ENCODE measurements at regions not wholly inside any gene's neighbourhood (a gene's known extent, or its start where the extent isn't known, plus 50 kb on each side); places are given as distances from the start of the nearest gene placed in this dataset.

DNA sequence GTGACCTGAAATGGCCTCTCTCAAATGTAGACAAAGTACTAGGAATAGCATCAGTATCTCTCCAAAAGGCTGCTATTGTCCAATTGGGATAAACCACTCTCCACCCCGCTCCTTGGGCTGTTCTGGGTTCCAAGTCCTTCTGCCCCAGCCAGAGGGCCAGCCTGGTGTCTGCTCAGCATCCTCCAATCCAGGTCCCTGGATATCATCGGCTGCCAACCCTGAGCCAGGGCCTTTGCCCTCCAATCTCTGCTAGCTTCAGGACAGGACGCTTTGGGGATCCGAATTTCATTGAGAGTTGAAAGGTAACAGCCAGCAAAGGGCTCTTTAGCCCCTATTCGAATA lies 119.3 kb upstream of the ADPGK start:
- Histone ChIP-seq H3K9me3 (ENCODE audit: insufficient read depth, low read length, severe bottlenecking) (no peaks in the 10 kb centered on the region), H3K79me2 (ENCODE audit: insufficient read depth, low read length) (no peaks in the 10 kb centered on the region), H3K4me3 (ENCODE audit: low read depth in 1 of 2, low read length in 2 of 2) (no peak overlapping the region), H3K4me2 (ENCODE audit: insufficient read depth, low read length) (no peak overlapping the region), H3K9ac (ENCODE audit: low read depth, low read length) (no peak overlapping the region), H3K27ac (ENCODE audit: low read length) (no peak overlapping the region), H3K27me3 (ENCODE audit: insufficient read depth, low read length, poor library complexity) (peaks cover 10% of the 10 kb centered on the region), H3K4me1 (ENCODE audit: insufficient read depth, low read length) (no peaks in the 10 kb centered on the region), H4K20me1 (ENCODE audit: insufficient read depth, low read length) (no peaks in the 10 kb centered on the region), H3K36me3 (ENCODE audit: insufficient read depth, low read length) (no peaks in the 10 kb centered on the region), H2AFZ (ENCODE audit: low read depth, low read length) (no peak overlapping the region)
- no peak for ATAC-seq (ENCODE audit: insufficient read depth, low read depth)
- DNase-seq = no peak
- TF ChIP-seq EZH2 (IDR thresholded peaks at IDR 0.05; ENCODE audit: borderline replicate concordance, low read depth, low read length, severe bottlenecking) = no peak
- TF ChIP-seq, protein P1, sequence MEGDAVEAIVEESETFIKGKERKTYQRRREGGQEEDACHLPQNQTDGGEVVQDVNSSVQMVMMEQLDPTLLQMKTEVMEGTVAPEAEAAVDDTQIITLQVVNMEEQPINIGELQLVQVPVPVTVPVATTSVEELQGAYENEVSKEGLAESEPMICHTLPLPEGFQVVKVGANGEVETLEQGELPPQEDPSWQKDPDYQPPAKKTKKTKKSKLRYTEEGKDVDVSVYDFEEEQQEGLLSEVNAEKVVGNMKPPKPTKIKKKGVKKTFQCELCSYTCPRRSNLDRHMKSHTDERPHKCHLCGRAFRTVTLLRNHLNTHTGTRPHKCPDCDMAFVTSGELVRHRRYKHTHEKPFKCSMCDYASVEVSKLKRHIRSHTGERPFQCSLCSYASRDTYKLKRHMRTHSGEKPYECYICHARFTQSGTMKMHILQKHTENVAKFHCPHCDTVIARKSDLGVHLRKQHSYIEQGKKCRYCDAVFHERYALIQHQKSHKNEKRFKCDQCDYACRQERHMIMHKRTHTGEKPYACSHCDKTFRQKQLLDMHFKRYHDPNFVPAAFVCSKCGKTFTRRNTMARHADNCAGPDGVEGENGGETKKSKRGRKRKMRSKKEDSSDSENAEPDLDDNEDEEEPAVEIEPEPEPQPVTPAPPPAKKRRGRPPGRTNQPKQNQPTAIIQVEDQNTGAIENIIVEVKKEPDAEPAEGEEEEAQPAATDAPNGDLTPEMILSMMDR (IDR thresholded peaks at IDR 0.05; ENCODE audit: borderline replicate concordance, extremely low read depth, low read length, poor library complexity, severe bottlenecking) = no peak

DNA sequence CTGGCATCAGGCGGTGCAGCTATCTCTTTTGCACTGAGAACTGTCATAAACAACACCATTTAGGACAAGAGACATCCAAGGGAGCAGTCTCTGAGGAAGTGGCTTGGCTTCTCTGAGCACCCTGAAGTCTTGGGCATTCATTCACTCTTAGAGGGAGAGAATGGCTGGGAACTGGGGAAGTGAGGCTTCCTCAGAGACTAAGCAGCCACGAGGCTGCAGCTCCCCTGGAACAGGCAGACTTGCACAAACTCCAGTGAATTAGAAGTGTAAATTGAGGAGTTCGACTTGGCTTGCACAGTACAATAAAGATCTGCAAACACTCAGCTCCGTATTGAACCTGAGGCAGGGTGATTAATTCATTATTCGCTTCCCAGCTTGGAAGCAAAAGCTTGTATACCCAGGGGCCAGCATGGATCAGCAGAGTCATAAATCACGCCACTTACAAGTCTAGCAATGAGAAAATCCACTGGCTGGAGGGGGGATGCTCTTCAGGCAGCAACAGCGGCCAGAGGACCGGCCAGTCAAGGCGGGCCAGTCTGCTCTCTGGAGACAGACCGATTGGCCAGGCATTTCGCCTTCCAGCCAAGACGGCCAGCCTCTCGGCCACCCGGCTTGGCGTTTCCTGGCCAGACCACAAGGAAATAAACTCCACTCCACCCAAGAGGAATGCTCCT lies 118.8 kb upstream of the ADPGK start:
- TF ChIP-seq, protein P1 (IDR thresholded peaks at IDR 0.05; ENCODE audit: borderline replicate concordance, extremely low read depth, low read length, poor library complexity, severe bottlenecking) = no peak
- TF ChIP-seq EZH2 (IDR thresholded peaks at IDR 0.05; ENCODE audit: borderline replicate concordance, low read depth, low read length, severe bottlenecking) = no peak
- Histone ChIP-seq H4K20me1 (ENCODE audit: insufficient read depth, low read length) (no peaks in the 10 kb centered on the region), H3K79me2 (ENCODE audit: insufficient read depth, low read length) (no peaks in the 10 kb centered on the region), H3K9ac (ENCODE audit: low read depth, low read length) (no peak overlapping the region), H3K4me2 (ENCODE audit: insufficient read depth, low read length) (no peak overlapping the region), H3K27ac (ENCODE audit: low read length) (no peak overlapping the region), H2AFZ (ENCODE audit: low read depth, low read length) (no peak overlapping the region), H3K4me1 (ENCODE audit: insufficient read depth, low read length) (no peaks in the 10 kb centered on the region), H3K9me3 (ENCODE audit: insufficient read depth, low read length, severe bottlenecking) (no peaks in the 10 kb centered on the region), H3K4me3 (ENCODE audit: low read depth in 1 of 2, low read length in 2 of 2) (no peak overlapping the region), H3K36me3 (ENCODE audit: insufficient read depth, low read length) (no peaks in the 10 kb centered on the region), H3K27me3 (ENCODE audit: insufficient read depth, low read length, poor library complexity) (peaks cover 10% of the 10 kb centered on the region)
- ATAC-seq (ENCODE audit: insufficient read depth, low read depth) (no peak), DNase-seq (no peak)

DNA sequence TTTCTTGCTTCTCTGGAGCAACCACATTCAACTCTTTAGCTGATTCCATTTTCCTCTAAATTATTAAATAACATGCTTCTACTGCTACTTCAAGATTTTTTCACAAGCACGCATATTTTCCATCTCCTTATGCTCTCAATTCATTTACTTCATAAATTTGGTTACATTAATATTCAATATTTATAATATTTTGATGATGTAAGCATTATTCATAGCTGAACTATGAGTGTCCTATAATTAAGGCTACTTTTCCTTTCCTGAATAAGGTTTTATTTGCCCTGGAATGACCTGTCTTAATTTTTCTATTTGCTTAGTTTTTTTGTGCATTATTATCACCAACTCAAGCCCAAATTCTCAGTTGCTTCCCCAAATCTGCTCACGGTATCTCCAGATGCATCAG lies 109.4 kb upstream of the ADPGK start:
- Histone ChIP-seq H4K20me1 (ENCODE audit: insufficient read depth, low read length) (no peaks in the 10 kb centered on the region), H3K4me1 (ENCODE audit: insufficient read depth, low read length) (no peaks in the 10 kb centered on the region), H3K9me3 (ENCODE audit: insufficient read depth, low read length, severe bottlenecking) (no peaks in the 10 kb centered on the region), H3K27me3 (ENCODE audit: insufficient read depth, low read length, poor library complexity) (peaks cover 3% of the 10 kb centered on the region), H2AFZ (ENCODE audit: low read depth, low read length) (no peak overlapping the region), H3K36me3 (ENCODE audit: insufficient read depth, low read length) (no peaks in the 10 kb centered on the region), H3K4me2 (ENCODE audit: insufficient read depth, low read length) (no peak overlapping the region), H3K79me2 (ENCODE audit: insufficient read depth, low read length) (no peaks in the 10 kb centered on the region), H3K27ac (ENCODE audit: low read length) (no peak overlapping the region), H3K9ac (ENCODE audit: low read depth, low read length) (no peak overlapping the region), H3K4me3 (ENCODE audit: low read depth in 1 of 2, low read length in 2 of 2) (no peak overlapping the region)
- TF ChIP-seq, protein P1 (IDR thresholded peaks at IDR 0.05; ENCODE audit: borderline replicate concordance, extremely low read depth, low read length, poor library complexity, severe bottlenecking) = no peak
- no peak for TF ChIP-seq EZH2 (IDR thresholded peaks at IDR 0.05; ENCODE audit: borderline replicate concordance, low read depth, low read length, severe bottlenecking)
- no peak for ATAC-seq (ENCODE audit: insufficient read depth, low read depth)
- DNase-seq = no peak
